ENCODE measurements at regions not wholly inside any gene's neighbourhood (a gene's known extent, or its start where the extent isn't known, plus 50 kb on each side); places are given as distances from the start of the nearest gene placed in this dataset.

DNA sequence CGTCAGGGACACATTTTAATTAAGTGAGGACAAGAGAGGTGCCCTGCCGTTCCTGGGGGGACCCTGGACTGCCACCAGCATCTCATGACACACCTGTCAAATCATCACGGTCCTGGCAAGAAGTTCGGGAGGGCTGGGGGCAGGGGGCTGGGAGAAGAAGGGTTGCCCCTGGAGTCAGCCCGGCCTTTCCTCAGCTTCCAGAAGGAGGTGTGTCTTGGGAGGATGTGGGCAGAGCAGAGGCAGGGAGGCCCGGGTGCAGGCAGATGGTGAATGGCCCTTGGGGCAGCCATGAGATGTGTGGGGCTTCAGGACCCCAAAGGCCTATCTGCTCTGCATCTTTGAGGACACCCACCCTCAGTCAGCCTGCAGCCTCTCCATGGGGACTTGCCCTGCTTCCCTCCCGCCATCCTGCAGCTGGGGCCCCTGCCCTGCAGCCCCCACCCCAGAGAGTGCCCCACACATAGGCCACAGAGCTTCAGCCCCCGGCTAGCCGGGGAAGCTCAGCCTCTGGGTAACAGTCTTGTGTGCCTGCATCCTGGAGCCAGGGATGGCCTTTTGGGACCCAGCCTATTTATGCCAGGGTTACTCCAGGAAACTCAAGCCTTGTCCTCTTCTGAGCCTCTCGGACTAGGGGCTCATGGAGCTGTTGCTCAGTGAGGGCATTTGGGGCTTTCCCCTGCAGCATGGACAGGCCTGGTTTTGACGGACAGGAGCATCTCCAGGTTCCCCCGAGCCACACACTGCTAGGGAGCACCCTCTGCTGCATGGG lies 178.5 kb downstream of the KIF26A start:
- no peak overlapping the region for H3K23ac ChIP-seq (ENCODE audit: low read length)
- no peak overlapping the region for H2BK120ac ChIP-seq (ENCODE audit: insufficient read depth, low read length, poor library complexity)
- no peaks in the 10 kb centered on the region for H3K36me3 ChIP-seq (ENCODE audit: control insufficient read depth in 1 of 2, insufficient read depth in 2 of 2, low read length in 2 of 2)
- no peaks in the 10 kb centered on the region for H3K79me1 ChIP-seq (ENCODE audit: low read length)
- H4K91ac ChIP-seq (ENCODE audit: low read depth, low read length), result no peak overlapping the region
- no peaks in the 10 kb centered on the region for H3K4me1 ChIP-seq (ENCODE audit: control insufficient read depth in 1 of 2, insufficient read depth in 2 of 2, low read length in 2 of 2)
- H4K12ac ChIP-seq (ENCODE audit: low read depth, low read length), result no peak overlapping the region
- H3K4me2 ChIP-seq (ENCODE audit: low read length), result no peak overlapping the region
- H3K9me3 ChIP-seq (ENCODE audit: insufficient read depth, low read depth, low read length), result peaks cover 4% of the 10 kb centered on the region
- no peak overlapping the region for H3K14ac ChIP-seq (ENCODE audit: low read length)
- H3K27me3 ChIP-seq (ENCODE audit: insufficient read depth, low read length), result no peaks in the 10 kb centered on the region
- no peak overlapping the region for H3K4ac ChIP-seq (ENCODE audit: low read depth, low read length)
- H3K27ac ChIP-seq (ENCODE audit: low read depth, low read length), result no peak overlapping the region
- H3K4me3 ChIP-seq (ENCODE audit: low read depth, low read length), result peak overlapping the region; percentile 34
- WGBS (ENCODE audit: extremely low coverage, insufficient coverage, insufficient read length), result no CpG with 5 or more reads among the region's 12 CpGs
- H2AK5ac ChIP-seq (ENCODE audit: low read length), result no peak overlapping the region
- no peaks in the 10 kb centered on the region for H3K79me2 ChIP-seq (ENCODE audit: control insufficient read depth, insufficient read depth, low read length, poor library complexity)
- H4K8ac ChIP-seq (ENCODE audit: low read depth, low read length), result no peak overlapping the region
- H2BK12ac ChIP-seq (ENCODE audit: low read length), result no peak overlapping the region
- no peak overlapping the region for H3K9ac ChIP-seq (ENCODE audit: low read length)
- H2AFZ ChIP-seq (ENCODE audit: insufficient read depth, low read length, poor library complexity), result no peak overlapping the region
- H2BK5ac ChIP-seq (ENCODE audit: low read depth, low read length, poor library complexity), result no peak overlapping the region
- H3K18ac ChIP-seq (ENCODE audit: low read length), result no peak overlapping the region
- DNase-seq, result no peak

DNA sequence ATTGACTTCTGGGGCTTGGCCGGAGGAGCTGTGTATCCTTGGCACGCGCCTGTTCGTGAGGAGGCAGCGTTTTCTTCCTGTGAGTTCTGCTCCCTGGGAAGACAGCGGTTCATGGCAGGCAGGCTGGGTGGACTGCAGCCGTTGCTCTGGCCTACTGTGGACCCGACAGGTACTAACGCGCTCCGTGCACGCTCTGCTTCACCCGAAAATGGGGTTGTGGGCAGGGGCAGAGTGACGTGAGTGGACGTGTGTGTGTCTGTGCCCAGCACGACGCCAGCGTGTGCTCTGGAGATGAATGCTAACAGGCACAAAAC lies 179.1 kb downstream of the KIF26A start:
- Histone ChIP-seq H3K9me3 (ENCODE audit: insufficient read depth, low read depth, low read length) (peaks cover 4% of the 10 kb centered on the region), H3K4me1 (ENCODE audit: control insufficient read depth in 1 of 2, insufficient read depth in 2 of 2, low read length in 2 of 2) (no peaks in the 10 kb centered on the region), H4K91ac (ENCODE audit: low read depth, low read length) (no peak overlapping the region), H4K12ac (ENCODE audit: low read depth, low read length) (no peak overlapping the region), H2AK5ac (ENCODE audit: low read length) (no peak overlapping the region), H3K27me3 (ENCODE audit: insufficient read depth, low read length) (no peaks in the 10 kb centered on the region), H3K79me1 (ENCODE audit: low read length) (no peaks in the 10 kb centered on the region), H2BK12ac (ENCODE audit: low read length) (no peak overlapping the region), H3K36me3 (ENCODE audit: control insufficient read depth in 1 of 2, insufficient read depth in 2 of 2, low read length in 2 of 2) (no peaks in the 10 kb centered on the region), H3K14ac (ENCODE audit: low read length) (no peak overlapping the region), H2AFZ (ENCODE audit: insufficient read depth, low read length, poor library complexity) (no peak overlapping the region), H3K4ac (ENCODE audit: low read depth, low read length) (no peak overlapping the region), H3K4me2 (ENCODE audit: low read length) (no peak overlapping the region), H4K8ac (ENCODE audit: low read depth, low read length) (no peak overlapping the region), H3K23ac (ENCODE audit: low read length) (no peak overlapping the region), H2BK120ac (ENCODE audit: insufficient read depth, low read length, poor library complexity) (no peak overlapping the region), H2BK5ac (ENCODE audit: low read depth, low read length, poor library complexity) (no peak overlapping the region), H3K4me3 (ENCODE audit: low read depth, low read length) (no peak overlapping the region), H3K27ac (ENCODE audit: low read depth, low read length) (no peak overlapping the region), H3K9ac (ENCODE audit: low read length) (no peak overlapping the region), H3K18ac (ENCODE audit: low read length) (no peak overlapping the region), H3K79me2 (ENCODE audit: control insufficient read depth, insufficient read depth, low read length, poor library complexity) (no peaks in the 10 kb centered on the region)
- WGBS (ENCODE audit: extremely low coverage, insufficient coverage, insufficient read length), result no CpG with 5 or more reads among the region's 18 CpGs
- DNase-seq, result no peak

DNA sequence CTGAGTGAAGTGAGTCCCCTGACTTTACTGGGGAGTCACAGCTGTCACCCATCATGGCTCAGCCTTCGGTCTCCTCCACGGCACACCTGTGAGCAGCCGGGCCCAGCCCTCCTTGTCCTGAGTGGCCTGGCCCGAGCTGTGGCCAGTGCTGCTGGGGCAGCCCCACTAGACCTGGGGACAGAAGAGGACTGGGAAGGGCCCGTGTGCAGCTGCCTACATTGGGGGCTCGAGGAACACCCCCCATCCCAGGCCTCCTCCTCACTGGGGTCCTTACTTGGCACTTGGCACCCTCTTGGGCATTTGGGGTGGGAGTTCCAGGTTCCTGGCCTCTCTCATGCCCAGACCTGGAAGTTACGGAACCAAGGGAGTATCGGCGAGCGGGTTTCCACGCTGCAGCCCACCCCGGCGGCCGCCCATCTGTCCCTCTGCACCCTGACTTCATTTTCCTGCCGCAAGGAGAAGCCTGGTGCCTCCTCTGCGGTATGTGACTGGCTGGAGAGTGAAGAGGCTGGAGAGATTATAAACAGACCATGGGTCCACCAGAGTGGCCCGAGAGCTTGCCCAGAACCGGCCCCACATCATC lies 179.7 kb downstream of the KIF26A start:
- Histone ChIP-seq H3K14ac (ENCODE audit: low read length) (no peak overlapping the region), H3K18ac (ENCODE audit: low read length) (no peak overlapping the region), H3K9me3 (ENCODE audit: insufficient read depth, low read depth, low read length) (peaks cover 4% of the 10 kb centered on the region), H3K4me2 (ENCODE audit: low read length) (no peak overlapping the region), H4K8ac (ENCODE audit: low read depth, low read length) (no peak overlapping the region), H2BK120ac (ENCODE audit: insufficient read depth, low read length, poor library complexity) (no peak overlapping the region), H3K4me1 (ENCODE audit: control insufficient read depth in 1 of 2, insufficient read depth in 2 of 2, low read length in 2 of 2) (no peaks in the 10 kb centered on the region), H4K12ac (ENCODE audit: low read depth, low read length) (no peak overlapping the region), H2AK5ac (ENCODE audit: low read length) (no peak overlapping the region), H4K91ac (ENCODE audit: low read depth, low read length) (no peak overlapping the region), H3K36me3 (ENCODE audit: control insufficient read depth in 1 of 2, insufficient read depth in 2 of 2, low read length in 2 of 2) (no peaks in the 10 kb centered on the region), H3K27me3 (ENCODE audit: insufficient read depth, low read length) (no peaks in the 10 kb centered on the region), H3K23ac (ENCODE audit: low read length) (no peak overlapping the region), H3K4ac (ENCODE audit: low read depth, low read length) (no peak overlapping the region), H3K27ac (ENCODE audit: low read depth, low read length) (no peak overlapping the region), H2BK12ac (ENCODE audit: low read length) (no peak overlapping the region), H3K4me3 (ENCODE audit: low read depth, low read length) (no peak overlapping the region), H2BK5ac (ENCODE audit: low read depth, low read length, poor library complexity) (no peak overlapping the region), H2AFZ (ENCODE audit: insufficient read depth, low read length, poor library complexity) (no peak overlapping the region), H3K9ac (ENCODE audit: low read length) (no peak overlapping the region), H3K79me1 (ENCODE audit: low read length) (no peaks in the 10 kb centered on the region), H3K79me2 (ENCODE audit: control insufficient read depth, insufficient read depth, low read length, poor library complexity) (no peaks in the 10 kb centered on the region)
- no CpG with 5 or more reads among the region's 18 CpGs for WGBS (ENCODE audit: extremely low coverage, insufficient coverage, insufficient read length)
- DNase-seq, result no peak

DNA sequence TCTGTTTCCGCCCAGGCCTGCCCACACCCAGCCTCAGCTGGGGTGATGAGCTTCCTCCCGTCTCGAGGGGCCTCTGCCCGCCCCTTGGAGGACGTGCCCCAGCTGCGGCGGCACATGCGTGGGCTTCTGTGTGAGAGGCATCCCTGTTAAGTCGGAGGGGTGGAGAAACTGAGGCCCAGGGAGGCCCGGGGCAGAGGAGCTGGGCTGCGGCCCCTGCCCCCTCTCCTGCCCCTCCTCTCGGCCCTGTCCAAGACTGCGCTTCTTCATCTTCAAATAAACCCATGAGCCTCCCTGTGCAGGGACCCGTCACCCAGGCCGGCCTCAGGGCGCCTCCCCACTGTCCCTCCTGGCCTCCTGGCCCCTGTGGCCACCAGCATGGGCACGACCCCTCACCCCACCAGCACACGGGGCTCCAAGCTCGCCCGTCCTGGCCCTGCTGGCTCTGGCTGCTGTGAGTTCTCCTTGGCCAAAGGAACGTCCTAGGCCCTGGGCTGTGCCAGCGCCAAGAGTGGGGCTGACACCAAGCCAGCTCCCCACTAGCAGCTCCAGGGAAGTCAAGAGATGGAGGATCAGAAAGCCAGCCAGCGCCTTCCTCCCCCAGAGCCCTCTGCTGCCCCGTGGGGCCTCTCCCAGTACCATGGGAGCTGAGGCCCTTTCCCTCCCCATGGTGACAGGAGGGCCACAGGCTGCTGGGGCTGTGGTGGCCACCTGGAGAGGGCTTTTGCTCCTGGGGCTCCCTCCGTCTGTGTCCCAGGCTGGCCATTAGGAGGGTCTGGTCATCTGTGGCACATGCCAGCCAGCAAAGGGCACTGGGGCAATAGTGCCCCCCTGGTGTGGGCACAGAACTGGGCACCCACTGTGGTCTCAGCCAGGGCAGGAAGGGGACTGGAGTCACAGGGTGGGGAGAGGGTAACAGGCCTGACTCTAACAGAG lies 180.4 kb downstream of the KIF26A start:
- Histone ChIP-seq H4K12ac (ENCODE audit: low read depth, low read length) (no peak overlapping the region), H3K36me3 (ENCODE audit: control insufficient read depth in 1 of 2, insufficient read depth in 2 of 2, low read length in 2 of 2) (no peaks in the 10 kb centered on the region), H2BK120ac (ENCODE audit: insufficient read depth, low read length, poor library complexity) (no peak overlapping the region), H3K14ac (ENCODE audit: low read length) (no peak overlapping the region), H3K23ac (ENCODE audit: low read length) (no peak overlapping the region), H3K4ac (ENCODE audit: low read depth, low read length) (no peak overlapping the region), H3K79me1 (ENCODE audit: low read length) (no peaks in the 10 kb centered on the region), H4K8ac (ENCODE audit: low read depth, low read length) (no peak overlapping the region), H2BK12ac (ENCODE audit: low read length) (no peak overlapping the region), H3K79me2 (ENCODE audit: control insufficient read depth, insufficient read depth, low read length, poor library complexity) (no peaks in the 10 kb centered on the region), H3K4me3 (ENCODE audit: low read depth, low read length) (no peak overlapping the region), H3K9me3 (ENCODE audit: insufficient read depth, low read depth, low read length) (peaks cover 5% of the 10 kb centered on the region), H3K27me3 (ENCODE audit: insufficient read depth, low read length) (no peaks in the 10 kb centered on the region), H3K9ac (ENCODE audit: low read length) (no peak overlapping the region), H3K4me1 (ENCODE audit: control insufficient read depth in 1 of 2, insufficient read depth in 2 of 2, low read length in 2 of 2) (no peaks in the 10 kb centered on the region), H2AK5ac (ENCODE audit: low read length) (no peak overlapping the region), H2AFZ (ENCODE audit: insufficient read depth, low read length, poor library complexity) (no peak overlapping the region), H4K91ac (ENCODE audit: low read depth, low read length) (no peak overlapping the region), H3K18ac (ENCODE audit: low read length) (no peak overlapping the region), H3K27ac (ENCODE audit: low read depth, low read length) (no peak overlapping the region), H2BK5ac (ENCODE audit: low read depth, low read length, poor library complexity) (no peak overlapping the region), H3K4me2 (ENCODE audit: low read length) (no peak overlapping the region)
- WGBS (ENCODE audit: extremely low coverage, insufficient coverage, insufficient read length), result no CpG with 5 or more reads among the region's 25 CpGs
- DNase-seq, result no peak
